Panc1 (cell line): ENCODE measurements at regions not wholly inside any gene's neighbourhood (a gene's known extent, or its start where the extent isn't known, plus 50 kb on each side); places are given as distances from the start of the nearest gene placed in this dataset.
"Not testable (repeated sequence)": the region's sequence is repeated elsewhere in the genome, so short reads cannot be mapped to it uniquely, and the experiment has no call there.

Experiments used
- ATAC-seq: fragments of 200-7000 bp; cut with Tn5 transposase; 2 replicates; pipeline ENCODE4 v1.9.1; 2020; ENCODE audit warnings: mild to moderate bottlenecking, moderate library complexity
- BruUV-seq: library from RNA; stranded (reverse); fragments of 400-500 nt; replicated peaks from 2 replicates; lab custom pipeline; 2021; lab: Mats Ljungman, UMichigan
- CTCF ChIA-PET: fragments of 300-600 bp; sonication (Branson Sonifier 250); formaldehyde crosslinking; loops from one replicate; lab custom pipeline; 2022; ENCODE audit warnings: antibody characterized with exemption; lab: Charles Lee
- POLR2A ChIA-PET: fragments of 300-600 bp; sonication (Branson Sonifier 250); formaldehyde crosslinking; loops from one replicate; lab custom pipeline; 2022; ENCODE audit warnings: antibody characterized with exemption; lab: Charles Lee
- DNase-seq: peaks from one replicate; pipeline ENCODE4 v3.0.0-alpha.2; 2010; ENCODE audit warnings: low read depth, low spot score
- H3K27ac ChIP-seq: 2 replicates; pipeline ENCODE4 v1.5.1; 2011; ENCODE audit warnings: mild to moderate bottlenecking, low read length, inconsistent platforms
- H3K27me3 ChIP-seq: fragments of 200-500 bp; sonication (Bioruptor generic); 2 replicates; pipeline ENCODE4 v1.6.0; 2014; ENCODE audit warnings: low read length, inconsistent platforms; ENCODE audit not compliant: control insufficient read depth, insufficient read depth
- H3K36me3 ChIP-seq: fragments of 200-500 bp; sonication (Bioruptor generic); 2 replicates; pipeline ENCODE4 v1.5.1; 2014; ENCODE audit warnings: inconsistent platforms, mild to moderate bottlenecking, low read length, moderate library complexity; ENCODE audit not compliant: control insufficient read depth, insufficient read depth
- H3K4me1 ChIP-seq: 2 replicates; pipeline ENCODE4 v1.5.1; 2011; ENCODE audit warnings: inconsistent platforms, mild to moderate bottlenecking, low read length, moderate library complexity; ENCODE audit not compliant: control insufficient read depth, insufficient read depth
- H3K4me3 ChIP-seq, 2 experiments: 2 replicates each; pipeline ENCODE4 v1.5.1; 2011 to 2012; ENCODE audit warnings: low read depth in 2 of 2, low read length in 2 of 2, mild to moderate bottlenecking in 2 of 2, inconsistent platforms in 1 of 2, moderate library complexity in 1 of 2
- H3K9me3 ChIP-seq: fragments of 200-500 bp; sonication (Bioruptor generic); 2 replicates; pipeline ENCODE4 v1.5.1; 2014; ENCODE audit warnings: low read depth, mild to moderate bottlenecking, inconsistent platforms, low read length, moderate library complexity; ENCODE audit not compliant: control insufficient read depth, insufficient read depth
- CTCF ChIP-seq: fragments of 450-650 bp; IDR thresholded peaks from 2 replicates; pipeline ENCODE4 v1.5.1; 2017; ENCODE audit warnings: mild to moderate bottlenecking
- POLR2AphosphoS5 ChIP-seq: IDR thresholded peaks from 2 replicates; pipeline ENCODE4 v1.6.1; 2012; ENCODE audit warnings: mild to moderate bottlenecking, low read depth, low read length, moderate library complexity
- REST ChIP-seq, 2 experiments: IDR thresholded peaks; 2 replicates each; pipeline ENCODE4 v1.6.1; 2011 to 2012; ENCODE audit warnings: low read depth in 2 of 2, control low read depth in 1 of 2, low read length in 1 of 2, mild to moderate bottlenecking in 1 of 2, moderate library complexity in 1 of 2; ENCODE audit not compliant: insufficient read depth in 1 of 2
- SIN3A ChIP-seq: IDR thresholded peaks from 2 replicates; pipeline ENCODE4 v1.6.1; 2012; ENCODE audit warnings: low read depth, mild to moderate bottlenecking, low read length, moderate library complexity, borderline replicate concordance; ENCODE audit not compliant: insufficient read depth
- TCF7L2 ChIP-seq: IDR thresholded peaks from 2 replicates; pipeline ENCODE4 v1.6.1; 2011; ENCODE audit warnings: mild to moderate bottlenecking, low read depth, low read length, inconsistent platforms
- in situ Hi-C: cut with HindIII; loops from 2 replicates; pipeline ENCODE4 v1.10.0; 2016; ENCODE audit warnings: low sequenced_read_pairs, low pct_unique_long_range_greater_than_20kb
- intact Hi-C: fragments of 100-400 bp; cut with micrococcal nuclease; formaldehyde crosslinking; loops from one replicate; pipeline ENCODE4 v1.10.0; 2022; ENCODE audit not compliant: unreplicated experiment

- H3K27me3 ChIP-seq, H3K9me3 ChIP-seq, H3K4me3 ChIP-seq, DNase-seq, in situ Hi-C loops, H3K4me1 ChIP-seq, POLR2A ChIA-PET, intact Hi-C loops, H3K36me3 ChIP-seq, H3K27ac ChIP-seq, BruUV-seq, CTCF ChIA-PET: not testable (repeated sequence)
- ATAC-seq, result 0 out of 2 replicates have a peak, but pooled peaks have one; percentile 32
Observed at GRCh38 chr12:131284954-131285904, 331.5 kb downstream of the ADGRD1 start.

- H3K4me3 ChIP-seq, POLR2A ChIA-PET, in situ Hi-C loops, H3K27ac ChIP-seq, H3K9me3 ChIP-seq, DNase-seq, H3K36me3 ChIP-seq, H3K4me1 ChIP-seq, ATAC-seq, H3K27me3 ChIP-seq, CTCF ChIA-PET, intact Hi-C loops, BruUV-seq: not testable (repeated sequence)
Observed at GRCh38 chr12:131285905-131286295, 332.2 kb downstream of the ADGRD1 start.

GRCh38 chr12:131286301-131286700 is 332.6 kb downstream of the ADGRD1 start:
- H3K36me3 ChIP-seq, ATAC-seq, in situ Hi-C loops, H3K9me3 ChIP-seq, DNase-seq, H3K27me3 ChIP-seq, BruUV-seq, H3K4me3 ChIP-seq, POLR2A ChIA-PET, intact Hi-C loops, CTCF ChIA-PET, H3K27ac ChIP-seq, H3K4me1 ChIP-seq: not testable (repeated sequence)

GRCh38 chr12:131287015-131287937 is 333.6 kb downstream of the ADGRD1 start:
- H3K4me1 ChIP-seq, result no peaks in the 10 kb centered on the region
- in situ Hi-C loops (no loop called here), intact Hi-C loops (no loop called here)
- ChIA-PET POLR2A (no interaction called here), CTCF (no interaction called here)
- H3K27ac ChIP-seq, result no peak overlapping the region
- ATAC-seq (no peak), DNase-seq (no peak)
- H3K9me3 ChIP-seq, result no peaks in the 10 kb centered on the region
- BruUV-seq, result no TSS peak
- no peaks in the 10 kb centered on the region; the same call in 1 of the 2 replicates for H3K27me3 ChIP-seq
- no peak overlapping the region for H3K4me3 ChIP-seq
- no peaks in the 10 kb centered on the region for H3K36me3 ChIP-seq
- TF ChIP-seq SIN3A (no peak), TCF7L2 (no peak), CTCF (no peak), POLR2AphosphoS5 (no peak), REST (IDR thresholded peaks at IDR 0.05; ENCODE audit: insufficient read depth in 1 of 2, low read depth in 2 of 2, low read length in 1 of 2) (no peak)
